ENCODE measurements at regions not wholly inside any gene's neighbourhood (a gene's known extent, or its start where the extent isn't known, plus 50 kb on each side); places are given as distances from the start of the nearest gene placed in this dataset.

GRCh38 chr10:28201410-28202400, 101.2 kb downstream of the MPP7 start:
- TF ChIP-seq MAX (IDR thresholded peaks at IDR 0.05; ENCODE audit: insufficient read depth, insufficient read length) (no peak), FOS (IDR thresholded peaks at IDR 0.05; ENCODE audit: borderline replicate concordance, insufficient read depth, low read length) (no peak), CTCF (IDR thresholded peaks at IDR 0.05; ENCODE audit: extremely low read depth in 1 of 2, insufficient read depth in 1 of 2, low read depth in 1 of 2, low read length in 2 of 2) (no peak), POLR2A (IDR thresholded peaks at IDR 0.05; ENCODE audit: low read depth, low read length) (no peak), POLR2AphosphoS5 (IDR thresholded peaks at IDR 0.05; ENCODE audit: insufficient read depth, low read depth, low read length) (no peak), GATA2 (IDR thresholded peaks at IDR 0.05; ENCODE audit: insufficient read depth, insufficient read length, low read depth, low read length) (no peak), JUN (IDR thresholded peaks at IDR 0.05; ENCODE audit: borderline replicate concordance, insufficient read depth, insufficient read length, low read depth) (no peak), MYC (IDR thresholded peaks at IDR 0.05; ENCODE audit: low read depth, low read length) (no peak), EZH2 (IDR thresholded peaks at IDR 0.05; ENCODE audit: borderline replicate concordance, low read depth, low read length, severe bottlenecking) (no peak)
- Histone ChIP-seq H3K27me3 (ENCODE audit: control insufficient read depth in 2 of 2, insufficient read depth in 2 of 2, low read length in 2 of 2) (no peaks in the 10 kb centered on the region), H3K9me3 (replicated peaks; ENCODE audit: control insufficient read depth, insufficient read depth, low read length) (no peaks in the 10 kb centered on the region), H3K79me2 (ENCODE audit: control insufficient read depth, insufficient read depth, low read length) (no peaks in the 10 kb centered on the region), H3K36me3 (ENCODE audit: control insufficient read depth in 2 of 2, extremely low read depth in 1 of 2, insufficient read depth in 2 of 2, low read length in 2 of 2) (no peaks in the 10 kb centered on the region), H3K27ac (ENCODE audit: insufficient read depth, low read depth, low read length) (no peak overlapping the region), H3K4me1 (ENCODE audit: control insufficient read depth, extremely low read depth, insufficient read depth, low read length) (no peaks in the 10 kb centered on the region), H3K9ac (replicated peaks; ENCODE audit: extremely low read depth, insufficient read depth, low read length) (no peak overlapping the region), H3K4me3 (replicated peaks in 1 of 3; ENCODE audit: insufficient read depth in 1 of 3, low read depth in 1 of 3, low read length in 3 of 3) (no peak overlapping the region), H3K4me2 (ENCODE audit: insufficient read depth, low read length) (no peak overlapping the region), H2AFZ (ENCODE audit: low read depth, low read length) (no peak overlapping the region), H4K20me1 (replicated peaks; ENCODE audit: control insufficient read depth, extremely low read depth, insufficient read depth, low read length) (no peaks in the 10 kb centered on the region), H3K9me1 (replicated peaks; ENCODE audit: control insufficient read depth, extremely low read depth, insufficient read depth, low read length) (no peaks in the 10 kb centered on the region)
- FAIRE-seq (no peak), DNase-seq (ENCODE audit: low read depth, low spot score) (no peak)
- dilution Hi-C loops (cut with MboI; ENCODE audit: extremely low pct_ligation_motif_present, low sequenced_read_pairs): no loop called here
- CTCF ChIA-PET: interaction anchor here (1.2 kb wide), 1 partner anchor 22 kb away, joined by 3 read pairs; no protein-coding TSS in a partner anchor
- intact Hi-C loops (cut with micrococcal nuclease): no loop called here
- no TSS peak for BruUV-seq (replicated peaks)
- POLR2A ChIA-PET: no interaction called here

Data from endothelial cell of umbilical vein (primary cell).